ENCODE measurements at regions not wholly inside any gene's neighbourhood (a gene's known extent, or its start where the extent isn't known, plus 50 kb on each side); places are given as distances from the start of the nearest gene placed in this dataset.

DNA sequence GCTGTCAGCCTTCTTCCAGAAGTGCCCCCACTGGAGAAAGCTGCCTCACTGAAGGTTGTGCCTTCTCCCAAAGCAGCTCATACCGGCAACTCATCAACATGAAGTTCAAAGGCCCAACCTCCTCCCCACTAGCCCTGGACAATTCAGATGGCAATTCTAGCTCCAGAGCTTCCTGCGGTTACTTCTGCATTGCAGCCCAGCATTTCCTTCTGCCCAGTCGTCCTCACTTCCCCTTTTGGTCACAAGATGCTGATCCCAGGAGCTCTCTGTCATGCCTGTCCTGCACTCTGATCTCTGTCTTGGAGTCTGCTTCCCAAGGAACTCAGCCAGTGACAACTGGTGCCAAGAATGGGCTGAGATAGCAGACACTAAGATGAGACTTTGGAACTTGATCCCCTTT is 178.2 kb upstream of the SOX9 start:
- intact Hi-C loops (cut with micrococcal nuclease; ENCODE audit: unreplicated experiment), result no loop called here
- Mint-ChIP-seq H3K9me3 (ENCODE audit: low read depth, unreplicated experiment) (peaks cover 5% of the 10 kb centered on the region), H3K4me3 (ENCODE audit: low read depth, unreplicated experiment) (no peak overlapping the region), H3K27me3 (ENCODE audit: unreplicated experiment) (no peaks in the 10 kb centered on the region), H3K4me1 (ENCODE audit: low read depth, unreplicated experiment) (peaks cover 4% of the 10 kb centered on the region), H3K27ac (ENCODE audit: unreplicated experiment) (no peak overlapping the region), H3K36me3 (ENCODE audit: insufficient read depth, unreplicated experiment) (no peaks in the 10 kb centered on the region)
- no peak for TF ChIP-seq CTCF (IDR thresholded peaks at IDR 0.05; ENCODE audit: unreplicated experiment)
- CTCF ChIA-PET, result interaction anchor here (0.6 kb wide), 1 partner anchor 27 kb away, joined by 5 read pairs; no protein-coding TSS in a partner anchor
- no peak for DNase-seq
- no TSS peak for BruUV-seq (replicated peaks)

- DNase-seq, result no peak
- CTCF ChIA-PET, result interaction anchor here (0.7 kb wide), 1 partner anchor 1874 kb away, joined by 3 read pairs; no protein-coding TSS in a partner anchor
- no peaks in the 10 kb centered on the region for H3K36me3 Mint-ChIP-seq (ENCODE audit: insufficient read depth, unreplicated experiment)
- no peak overlapping the region for H3K27ac Mint-ChIP-seq (ENCODE audit: unreplicated experiment)
- H3K9me3 Mint-ChIP-seq (ENCODE audit: low read depth, unreplicated experiment), result peaks cover 3% of the 10 kb centered on the region
- H3K4me3 Mint-ChIP-seq (ENCODE audit: low read depth, unreplicated experiment), result no peak overlapping the region
- BruUV-seq (replicated peaks), result no TSS peak
- H3K27me3 Mint-ChIP-seq (ENCODE audit: unreplicated experiment), result no peaks in the 10 kb centered on the region
- TF ChIP-seq CTCF (IDR thresholded peaks at IDR 0.05; ENCODE audit: unreplicated experiment), result no peak
- H3K4me1 Mint-ChIP-seq (ENCODE audit: low read depth, unreplicated experiment), result no peaks in the 10 kb centered on the region
- intact Hi-C loops (cut with micrococcal nuclease; ENCODE audit: unreplicated experiment), result no loop called here
Measured at GRCh38 chr17:71948703-71949422, 172.0 kb upstream of the SOX9 start.

DNA sequence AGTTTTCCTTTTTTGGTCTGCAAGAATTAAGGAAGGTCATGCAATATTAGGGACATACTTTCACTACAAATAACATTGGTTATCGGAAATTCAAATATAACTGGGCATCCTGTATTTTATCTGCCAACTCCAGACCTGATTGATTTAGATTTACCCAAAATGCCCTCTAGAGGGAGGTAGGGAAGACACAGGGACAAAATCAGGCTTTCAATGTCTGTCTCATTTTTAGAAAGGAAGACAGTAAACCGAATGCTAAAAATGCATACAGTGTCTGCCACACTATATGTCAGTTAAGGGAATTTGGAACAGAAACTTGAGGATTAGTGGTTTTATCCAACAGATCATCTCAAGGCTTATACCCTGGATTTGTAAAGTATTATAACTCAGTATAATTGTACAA is 161.7 kb upstream of the SOX9 start:
- no peak for DNase-seq
- no peaks in the 10 kb centered on the region for H3K36me3 Mint-ChIP-seq (ENCODE audit: insufficient read depth, unreplicated experiment)
- no peak overlapping the region for H3K27ac Mint-ChIP-seq (ENCODE audit: unreplicated experiment)
- H3K27me3 Mint-ChIP-seq (ENCODE audit: unreplicated experiment), result no peaks in the 10 kb centered on the region
- H3K9me3 Mint-ChIP-seq (ENCODE audit: low read depth, unreplicated experiment), result peaks cover 2% of the 10 kb centered on the region
- CTCF ChIA-PET, result no interaction called here
- no peaks in the 10 kb centered on the region for H3K4me1 Mint-ChIP-seq (ENCODE audit: low read depth, unreplicated experiment)
- peak; percentile 41 for TF ChIP-seq CTCF (IDR thresholded peaks at IDR 0.05; ENCODE audit: unreplicated experiment)
- no TSS peak for BruUV-seq (replicated peaks)
- H3K4me3 Mint-ChIP-seq (ENCODE audit: low read depth, unreplicated experiment), result no peak overlapping the region
- intact Hi-C loops (cut with micrococcal nuclease; ENCODE audit: unreplicated experiment), result no loop called here

DNA sequence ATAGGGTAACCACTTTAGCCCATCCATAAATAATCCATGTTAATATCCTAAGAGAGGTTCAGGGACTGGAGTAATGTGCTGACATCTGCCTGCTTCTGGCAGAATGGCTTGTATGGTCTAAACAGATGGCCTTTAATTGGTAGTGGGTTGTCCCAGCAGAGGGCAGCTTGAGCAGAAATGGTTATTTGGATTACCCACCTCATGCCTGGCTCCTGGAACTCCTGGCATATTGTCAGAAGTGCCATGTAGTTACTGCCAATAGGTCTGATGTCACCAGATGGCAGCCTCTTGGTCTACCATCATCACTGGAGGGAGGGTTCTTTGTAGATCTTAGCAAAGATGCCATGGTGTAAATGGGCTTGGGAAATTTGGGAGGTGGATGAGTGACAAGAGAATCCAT is 157.5 kb upstream of the SOX9 start:
- H3K9me3 Mint-ChIP-seq (ENCODE audit: low read depth, unreplicated experiment), result peaks cover 2% of the 10 kb centered on the region
- H3K4me3 Mint-ChIP-seq (ENCODE audit: low read depth, unreplicated experiment), result no peak overlapping the region
- no TSS peak for BruUV-seq (replicated peaks)
- H3K36me3 Mint-ChIP-seq (ENCODE audit: insufficient read depth, unreplicated experiment), result no peaks in the 10 kb centered on the region
- H3K4me1 Mint-ChIP-seq (ENCODE audit: low read depth, unreplicated experiment), result no peaks in the 10 kb centered on the region
- intact Hi-C loops (cut with micrococcal nuclease; ENCODE audit: unreplicated experiment), result no loop called here
- no peak for TF ChIP-seq CTCF (IDR thresholded peaks at IDR 0.05; ENCODE audit: unreplicated experiment)
- H3K27ac Mint-ChIP-seq (ENCODE audit: unreplicated experiment), result no peak overlapping the region
- no peak for DNase-seq
- no peaks in the 10 kb centered on the region for H3K27me3 Mint-ChIP-seq (ENCODE audit: unreplicated experiment)
- CTCF ChIA-PET, result no interaction called here
